OCI-LY1 (cell line): ENCODE measurements at regions not wholly inside any gene's neighbourhood (a gene's known extent, or its start where the extent isn't known, plus 50 kb on each side); places are given as distances from the start of the nearest gene placed in this dataset.

Experiments
- H2AFZ ChIP-seq: fragments of 200-600 bp; sonication (generic), shearing (Covaris generic); 2 replicates; pipeline ENCODE4 v1.6.0; 2014; ENCODE audit warnings: antibody characterized with exemption, mild to moderate bottlenecking, low read length
- H3F3A ChIP-seq: fragments of 200-600 bp; sonication (generic), shearing (Covaris generic); 2 replicates; pipeline ENCODE4 v1.6.0; 2014; ENCODE audit warnings: mild to moderate bottlenecking, antibody characterized with exemption, low read length, moderate library complexity; ENCODE audit not compliant: insufficient read depth
- H3K27ac ChIP-seq: fragments of 200-600 bp; sonication (generic); 2 replicates; pipeline ENCODE4 v1.5.1; 2014; ENCODE audit warnings: low read length, mixed run types, mild to moderate bottlenecking, low read depth; ENCODE audit not compliant: poor library complexity, severe bottlenecking
- H3K27me3 ChIP-seq: fragments of 200-600 bp; sonication (generic); 2 replicates; pipeline ENCODE4 v1.6.0; 2014; ENCODE audit warnings: antibody characterized with exemption, mild to moderate bottlenecking, low read length, moderate library complexity; ENCODE audit not compliant: insufficient read depth
- H3K36me3 ChIP-seq: fragments of 200-600 bp; sonication (generic); 2 replicates; pipeline ENCODE4 v1.6.1; 2014; ENCODE audit warnings: mild to moderate bottlenecking, antibody characterized with exemption, low read length, moderate library complexity, mixed read lengths; ENCODE audit not compliant: insufficient read depth
- H3K4me1 ChIP-seq: fragments of 200-600 bp; sonication (generic); 2 replicates; pipeline ENCODE4 v1.5.1; 2014; ENCODE audit warnings: mild to moderate bottlenecking, low read length, moderate library complexity; ENCODE audit not compliant: insufficient read depth, severe bottlenecking
- H3K4me2 ChIP-seq: fragments of 200-600 bp; sonication (generic), shearing (Covaris generic); 2 replicates; pipeline ENCODE4 v1.6.1; 2014; ENCODE audit warnings: low read length
- H3K4me3 ChIP-seq: fragments of 200-600 bp; sonication (generic); 2 replicates; pipeline ENCODE4 v1.5.1; 2014; ENCODE audit warnings: low read length, low read depth, mild to moderate bottlenecking, mixed read lengths; ENCODE audit not compliant: poor library complexity, severe bottlenecking
- H3K79me2 ChIP-seq: fragments of 200-600 bp; shearing (Covaris generic); 2 replicates; pipeline ENCODE4 v1.6.1; 2016; ENCODE audit warnings: mixed run types, low read length, mixed read lengths; ENCODE audit not compliant: insufficient read depth
- H3K9ac ChIP-seq: fragments of 200-600 bp; sonication (generic), shearing (Covaris generic); 2 replicates; pipeline ENCODE4 v1.6.1; 2014; ENCODE audit warnings: mild to moderate bottlenecking, low read length, mixed read lengths
- H3K9me2 ChIP-seq: fragments of 200-600 bp; sonication (generic), shearing (Covaris generic); 2 replicates; pipeline ENCODE4 v1.6.1; 2014; ENCODE audit warnings: low read depth, mild to moderate bottlenecking, low read length, mixed read lengths
- H3K9me3 ChIP-seq: fragments of 200-600 bp; shearing (Covaris generic); 2 replicates; pipeline ENCODE4 v1.6.1; 2014; ENCODE audit warnings: low read length, mixed read lengths
- H4K20me1 ChIP-seq: fragments of 200-600 bp; sonication (generic), shearing (Covaris generic); 2 replicates; pipeline ENCODE4 v1.6.0; 2016; ENCODE audit warnings: mild to moderate bottlenecking, low read length; ENCODE audit not compliant: insufficient read depth
- CTCF ChIP-seq: fragments of 200-600 bp; sonication (generic), shearing (Covaris generic); IDR thresholded peaks from 2 replicates; pipeline ENCODE4 v1.5.1; 2017; ENCODE audit warnings: mild to moderate bottlenecking, antibody characterized with exemption, low read length, moderate library complexity, mixed read lengths
- EZH2 ChIP-seq: fragments of 200-600 bp; sonication (generic), shearing (Covaris generic); IDR thresholded peaks from 2 replicates; pipeline ENCODE4 v1.8.0; 2017; ENCODE audit warnings: borderline replicate concordance, mixed run types, mild to moderate bottlenecking, antibody characterized with exemption, low read length, moderate library complexity, mixed read lengths

DNA sequence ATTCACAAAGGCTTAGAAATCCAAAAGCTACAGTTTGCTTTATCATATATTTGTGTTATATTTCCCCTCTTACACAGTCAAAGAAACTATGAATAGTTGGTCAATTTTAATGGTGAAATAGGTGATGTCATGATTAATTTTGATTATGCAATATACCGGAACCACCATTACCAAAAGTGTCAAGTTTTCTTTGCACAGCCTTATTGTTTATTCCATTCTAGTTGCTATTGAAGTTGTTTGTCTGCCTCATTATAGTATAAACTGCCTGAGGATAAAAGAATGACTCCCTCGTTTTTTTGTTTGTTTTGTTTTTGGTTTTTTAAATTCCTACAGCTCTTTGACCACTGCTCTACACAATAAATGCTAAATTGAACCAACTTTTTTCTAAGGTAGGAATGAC is 690.6 kb upstream of the ZP4 start:
- no peaks in the 10 kb centered on the region for H3K4me1 ChIP-seq
- H3K4me3 ChIP-seq: no peak overlapping the region
- no peaks in the 10 kb centered on the region for H3K79me2 ChIP-seq
- no peaks in the 10 kb centered on the region for H3K9me2 ChIP-seq
- no peaks in the 10 kb centered on the region for H3K36me3 ChIP-seq
- no peaks in the 10 kb centered on the region for H3K9me3 ChIP-seq
- no peak overlapping the region for H3K27ac ChIP-seq
- no peak overlapping the region for H3K4me2 ChIP-seq
- H3F3A ChIP-seq: no peaks in the 10 kb centered on the region
- no peaks in the 10 kb centered on the region for H4K20me1 ChIP-seq
- TF ChIP-seq CTCF (no peak), EZH2 (no peak)
- no peak overlapping the region for H3K9ac ChIP-seq
- H2AFZ ChIP-seq: no peak overlapping the region
- no peaks in the 10 kb centered on the region for H3K27me3 ChIP-seq

GRCh38 chr1:238568735-238569134 is 678.0 kb upstream of the ZP4 start:
- Histone ChIP-seq H3K9me3 (no peaks in the 10 kb centered on the region), H3K79me2 (no peaks in the 10 kb centered on the region), H3F3A (no peaks in the 10 kb centered on the region), H3K4me1 (no peaks in the 10 kb centered on the region), H2AFZ (no peak overlapping the region), H3K9ac (no peak overlapping the region), H3K9me2 (no peaks in the 10 kb centered on the region), H3K4me3 (no peak overlapping the region), H3K36me3 (no peaks in the 10 kb centered on the region), H3K27ac (no peak overlapping the region), H3K27me3 (no peaks in the 10 kb centered on the region), H4K20me1 (no peaks in the 10 kb centered on the region), H3K4me2 (no peak overlapping the region)
- TF ChIP-seq CTCF (no peak), EZH2 (no peak)

- Histone ChIP-seq H3F3A (no peaks in the 10 kb centered on the region), H2AFZ (no peak overlapping the region), H3K9me3 (no peaks in the 10 kb centered on the region), H4K20me1 (no peaks in the 10 kb centered on the region), H3K4me1 (no peaks in the 10 kb centered on the region), H3K9ac (no peak overlapping the region), H3K36me3 (no peaks in the 10 kb centered on the region), H3K4me3 (no peak overlapping the region), H3K79me2 (no peaks in the 10 kb centered on the region), H3K4me2 (no peak overlapping the region), H3K27ac (no peak overlapping the region), H3K9me2 (no peaks in the 10 kb centered on the region), H3K27me3 (no peaks in the 10 kb centered on the region)
- TF ChIP-seq CTCF (no peak), EZH2 (no peak)
Measured at GRCh38 chr1:238562341-238562740, 671.6 kb upstream of the ZP4 start.
